H9 (cell line): ENCODE measurements at regions not wholly inside any gene's neighbourhood (a gene's known extent, or its start where the extent isn't known, plus 50 kb on each side); places are given as distances from the start of the nearest gene placed in this dataset.
A peak's percentile ranks its signal among the peaks of the same experiment; 100 is the strongest.

Source experiments
- DNase-seq: peaks from one replicate; pipeline ENCODE4 v3.0.0-alpha.2; 2017
- H2AFZ ChIP-seq: one replicate; pipeline ENCODE4 v1.6.1; 2013; ENCODE audit warnings: mild to moderate bottlenecking, low read length, control low read depth, moderate library complexity
- H2AK5ac ChIP-seq: 2 replicates; pipeline ENCODE4 v1.6.1; 2013; ENCODE audit warnings: low read length, control low read depth, mixed read lengths; ENCODE audit not compliant: insufficient read length
- H2BK120ac ChIP-seq: one replicate; pipeline ENCODE4 v1.6.1; 2013; ENCODE audit warnings: low read depth, mild to moderate bottlenecking, low read length, control low read depth, inconsistent platforms; ENCODE audit not compliant: poor library complexity, severe bottlenecking
- H2BK12ac ChIP-seq: 2 replicates; pipeline ENCODE4 v1.6.1; 2013; ENCODE audit warnings: low read length, control low read depth, mixed read lengths, low read depth; ENCODE audit not compliant: insufficient read length
- H2BK15ac ChIP-seq: 2 replicates; pipeline ENCODE4 v1.6.1; 2013; ENCODE audit warnings: low read depth, low read length, control low read depth
- H2BK20ac ChIP-seq: one replicate; pipeline ENCODE4 v1.6.1; 2013; ENCODE audit warnings: low read depth, mild to moderate bottlenecking, low read length, control low read depth, inconsistent platforms; ENCODE audit not compliant: poor library complexity, severe bottlenecking
- H2BK5ac ChIP-seq: 2 replicates; pipeline ENCODE4 v1.6.1; 2013; ENCODE audit warnings: low read length, control low read depth, mixed read lengths; ENCODE audit not compliant: insufficient read length
- H3K14ac ChIP-seq: 2 replicates; pipeline ENCODE4 v1.6.1; 2013; ENCODE audit warnings: low read length, control low read depth; ENCODE audit not compliant: insufficient read depth
- H3K18ac ChIP-seq: 2 replicates; pipeline ENCODE4 v1.6.1; 2013; ENCODE audit warnings: low read depth, mild to moderate bottlenecking, mixed read lengths, low read length, control low read depth; ENCODE audit not compliant: insufficient read length
- H3K23ac ChIP-seq: 2 replicates; pipeline ENCODE4 v1.6.1; 2013; ENCODE audit warnings: low read length, control low read depth, mixed read lengths, low read depth; ENCODE audit not compliant: insufficient read length
- H3K23me2 ChIP-seq: 2 replicates; pipeline ENCODE4 v1.6.1; 2013; ENCODE audit warnings: low read depth, mild to moderate bottlenecking, mixed read lengths, low read length, control low read depth; ENCODE audit not compliant: insufficient read length, poor library complexity, severe bottlenecking
- H3K27ac ChIP-seq: 2 replicates; pipeline ENCODE4 v1.5.1; 2013; ENCODE audit warnings: low read length, control low read depth, mixed read lengths, low read depth; ENCODE audit not compliant: insufficient read length
- H3K27me3 ChIP-seq: 2 replicates; pipeline ENCODE4 v1.6.1; 2013; ENCODE audit warnings: low read length, control low read depth, inconsistent platforms; ENCODE audit not compliant: insufficient read depth
- H3K4ac ChIP-seq: 2 replicates; pipeline ENCODE4 v1.6.1; 2013; ENCODE audit warnings: low read depth, mild to moderate bottlenecking, control low read depth, inconsistent platforms, low read length, moderate library complexity
- H3K4me1 ChIP-seq: 2 replicates; pipeline ENCODE4 v1.6.1; 2013; ENCODE audit warnings: low read length, control low read depth, inconsistent platforms; ENCODE audit not compliant: insufficient read depth
- H3K4me2 ChIP-seq: 2 replicates; pipeline ENCODE4 v1.6.1; 2013; ENCODE audit warnings: low read length, control low read depth, mixed read lengths; ENCODE audit not compliant: insufficient read length, insufficient read depth
- H3K56ac ChIP-seq: 2 replicates; pipeline ENCODE4 v1.6.1; 2013; ENCODE audit warnings: low read depth, mild to moderate bottlenecking, mixed read lengths, low read length, control low read depth; ENCODE audit not compliant: insufficient read length
- H3K79me1 ChIP-seq: 2 replicates; pipeline ENCODE4 v1.6.1; 2013; ENCODE audit warnings: low read depth, mild to moderate bottlenecking, moderate library complexity, low read length, control low read depth, inconsistent platforms; ENCODE audit not compliant: insufficient read depth, poor library complexity, severe bottlenecking
- H3K79me2 ChIP-seq: 2 replicates; pipeline ENCODE4 v1.6.1; 2013; ENCODE audit warnings: low read length, control low read depth, inconsistent platforms; ENCODE audit not compliant: insufficient read depth
- H3K9ac ChIP-seq: 2 replicates; pipeline ENCODE4 v1.6.1; 2013; ENCODE audit warnings: low read length, control low read depth, mixed read lengths; ENCODE audit not compliant: insufficient read length; ENCODE audit errors: extremely low read depth
- H3K9me3 ChIP-seq: one replicate; pipeline ENCODE4 v1.6.1; 2013; ENCODE audit warnings: low read depth, low read length, inconsistent platforms; ENCODE audit not compliant: control insufficient read depth
- H3T11ph ChIP-seq: one replicate; pipeline ENCODE4 v1.6.1; 2013; ENCODE audit warnings: mild to moderate bottlenecking, low read length, control low read depth, inconsistent platforms
- H4K20me1 ChIP-seq: one replicate; pipeline ENCODE4 v1.6.1; 2013; ENCODE audit not compliant: control insufficient read depth, insufficient read length, insufficient read depth
- H4K5ac ChIP-seq: 2 replicates; pipeline ENCODE4 v1.6.1; 2013; ENCODE audit warnings: low read depth, mild to moderate bottlenecking, mixed read lengths, low read length, control low read depth; ENCODE audit not compliant: insufficient read length
- H4K8ac ChIP-seq: replicated peaks from 2 replicates; pipeline ENCODE4 v1.6.1; 2013; ENCODE audit warnings: low read length, control low read depth, mixed read lengths, low read depth; ENCODE audit not compliant: insufficient read length
- H4K91ac ChIP-seq: 2 replicates; pipeline ENCODE4 v1.6.1; 2013; ENCODE audit warnings: low read depth, mild to moderate bottlenecking, moderate library complexity, mixed read lengths, low read length, control low read depth; ENCODE audit not compliant: insufficient read length
- H3K27ac Mint-ChIP-seq, 3 experiments: 2 replicates in 2 of 3; 3 replicates in 1 of 3; pipeline ENCODE4 v1.8.0; 2020 to 2021; ENCODE audit warnings: mixed read lengths in 3 of 3, mild to moderate bottlenecking in 1 of 3, moderate library complexity in 1 of 3
- H3K27me3 Mint-ChIP-seq: 2 replicates; pipeline ENCODE4 v1.8.0; 2021; ENCODE audit warnings: low read depth, mild to moderate bottlenecking, moderate library complexity, mixed read lengths
- H3K36me3 Mint-ChIP-seq, 3 experiments: 2 replicates in 2 of 3; 3 replicates in 1 of 3; pipeline ENCODE4 v1.8.0; 2020 to 2021; ENCODE audit warnings: low read depth in 3 of 3, mixed read lengths in 3 of 3; ENCODE audit not compliant: insufficient read depth in 1 of 3
- H3K4me1 Mint-ChIP-seq, 2 experiments: 2 replicates each; pipeline ENCODE4 v1.8.0; 2020; ENCODE audit warnings: mixed read lengths in 2 of 2
- H3K4me3 Mint-ChIP-seq, 2 experiments: 2 replicates in 1 of 2; 3 replicates in 1 of 2; pipeline ENCODE4 v1.8.0; 2020 to 2021; ENCODE audit warnings: mild to moderate bottlenecking in 2 of 2, mixed read lengths in 2 of 2, moderate library complexity in 1 of 2
- H3K9me3 Mint-ChIP-seq, 2 experiments: 2 replicates in 1 of 2; 3 replicates in 1 of 2; pipeline ENCODE4 v1.8.0; 2020; ENCODE audit warnings: mild to moderate bottlenecking in 2 of 2, mixed read lengths in 2 of 2, moderate library complexity in 1 of 2
- CTCF ChIP-seq: fragments of 200-600 bp; sonication (generic); conservative IDR thresholded peaks from 3 replicates; pipeline ENCODE4 v1.8.0; 2021; ENCODE audit warnings: antibody characterized with exemption, mild to moderate bottlenecking
- WGBS: extraction: QIAGEN DNeasy Blood & Tissue Kit; methylation state at CpG from one replicate; pipeline ENCODE4 v1.1.7; 2013; ENCODE audit warnings: missing lambda C conversion rate, low lambda C conversion rate, mixed read lengths; ENCODE audit not compliant: insufficient read length; ENCODE audit errors: extremely low coverage; 5-methylcytosine and 5-hydroxymethylcytosine counted together

GRCh38 chr5:163727028-163727427, 221.6 kb downstream of the MAT2B start:
- H3K4me1 Mint-ChIP-seq: peaks cover 2 to 4% of the 10 kb centered on the region in 2 experiments; a peak in 2 of 4 replicates
- Histone ChIP-seq H4K20me1 (no peaks in the 10 kb centered on the region), H4K8ac (no peak overlapping the region), H3K9ac (no peak overlapping the region), H3K23me2 (no peaks in the 10 kb centered on the region), H3K18ac (no peak overlapping the region), H2AK5ac (no peak overlapping the region), H3K4me1 (no peaks in the 10 kb centered on the region), H3K23ac (no peak overlapping the region), H2BK5ac (no peak overlapping the region), H2BK15ac (no peak overlapping the region), H3K79me2 (no peaks in the 10 kb centered on the region), H3K4me2 (no peak overlapping the region), H4K5ac (no peak overlapping the region), H3K9me3 (no peaks in the 10 kb centered on the region), H2BK120ac (no peak overlapping the region), H3K79me1 (no peaks in the 10 kb centered on the region), H3K27me3 (no peaks in the 10 kb centered on the region), H2AFZ (peak overlapping the region; percentile 40), H3K4ac (no peak overlapping the region), H3K14ac (no peak overlapping the region), H3K27ac (no peak overlapping the region), H2BK12ac (no peak overlapping the region), H3K56ac (no peak overlapping the region), H3T11ph (no peak overlapping the region), H2BK20ac (no peak overlapping the region), H4K91ac (no peak overlapping the region)
- TF ChIP-seq CTCF: no peak
- no peak overlapping the region for H3K27ac Mint-ChIP-seq
- no peak overlapping the region for H3K4me3 Mint-ChIP-seq
- H3K36me3 Mint-ChIP-seq: no peaks in the 10 kb centered on the region
- WGBS: no CpG with 5 or more reads among the region's 4 CpGs
- H3K9me3 Mint-ChIP-seq: no peaks in the 10 kb centered on the region
- no peaks in the 10 kb centered on the region for H3K27me3 Mint-ChIP-seq
- DNase-seq: no peak
